ENCODE measurements at regions not wholly inside any gene's neighbourhood (a gene's known extent, or its start where the extent isn't known, plus 50 kb on each side); places are given as distances from the start of the nearest gene placed in this dataset.

DNA sequence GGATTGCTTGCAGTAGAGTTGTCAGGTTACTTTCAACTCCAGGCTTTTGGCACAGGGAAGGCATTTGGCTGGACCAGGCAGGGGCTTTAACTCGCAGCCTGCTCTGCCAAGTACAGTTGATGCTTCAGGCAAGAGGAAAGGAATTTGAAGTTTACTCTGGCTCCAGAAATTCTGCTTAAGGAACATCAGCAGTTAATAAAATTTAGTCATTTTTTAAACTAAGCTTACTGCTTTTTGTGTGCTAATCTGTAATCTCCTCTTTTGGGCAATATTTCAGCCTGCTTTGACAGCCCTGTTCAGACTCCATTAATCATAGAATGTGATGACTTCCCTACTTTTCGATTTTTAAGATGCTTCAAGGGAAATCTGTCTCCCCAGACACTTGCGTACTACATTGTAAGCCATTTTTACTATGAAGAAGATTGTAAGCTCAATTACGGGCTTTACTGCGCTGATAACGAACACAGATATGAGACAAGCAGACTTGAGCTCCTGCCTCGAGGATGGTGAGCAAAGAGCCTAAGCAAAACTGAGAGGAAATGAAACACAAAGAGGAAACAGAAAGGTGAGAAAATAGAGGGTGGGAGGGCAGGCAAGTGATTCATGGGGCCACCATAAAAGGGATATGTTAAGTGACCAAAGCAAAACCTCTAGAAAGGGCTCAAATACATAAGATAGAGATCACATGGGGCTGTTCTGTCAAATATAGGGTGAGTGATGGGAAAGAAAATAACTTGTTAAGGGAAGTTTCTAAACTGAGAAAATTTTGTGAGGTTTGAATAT, 76.6 kb upstream of the VAV3 start:
- in situ Hi-C loops (cut with MboI; ENCODE audit: low sequenced_read_pairs in 4 of 4) = no loop called here
- Histone ChIP-seq H3K27ac (no peak overlapping the region), H3K9me3 (no peaks in the 10 kb centered on the region), H3K4me3 (no peak overlapping the region), H3K4me1 (no peaks in the 10 kb centered on the region), H3K27me3 (no peaks in the 10 kb centered on the region), H3K36me3 (no peaks in the 10 kb centered on the region)
- DNase-seq = no peak
- intact Hi-C loops (cut with DNase I; ENCODE audit: low total_unique reads) = loop anchor here (10.0 kb wide), 1 partner anchor 47 kb away; no protein-coding TSS in a partner anchor
- no peak for ATAC-seq
- TF ChIP-seq, protein P1, sequence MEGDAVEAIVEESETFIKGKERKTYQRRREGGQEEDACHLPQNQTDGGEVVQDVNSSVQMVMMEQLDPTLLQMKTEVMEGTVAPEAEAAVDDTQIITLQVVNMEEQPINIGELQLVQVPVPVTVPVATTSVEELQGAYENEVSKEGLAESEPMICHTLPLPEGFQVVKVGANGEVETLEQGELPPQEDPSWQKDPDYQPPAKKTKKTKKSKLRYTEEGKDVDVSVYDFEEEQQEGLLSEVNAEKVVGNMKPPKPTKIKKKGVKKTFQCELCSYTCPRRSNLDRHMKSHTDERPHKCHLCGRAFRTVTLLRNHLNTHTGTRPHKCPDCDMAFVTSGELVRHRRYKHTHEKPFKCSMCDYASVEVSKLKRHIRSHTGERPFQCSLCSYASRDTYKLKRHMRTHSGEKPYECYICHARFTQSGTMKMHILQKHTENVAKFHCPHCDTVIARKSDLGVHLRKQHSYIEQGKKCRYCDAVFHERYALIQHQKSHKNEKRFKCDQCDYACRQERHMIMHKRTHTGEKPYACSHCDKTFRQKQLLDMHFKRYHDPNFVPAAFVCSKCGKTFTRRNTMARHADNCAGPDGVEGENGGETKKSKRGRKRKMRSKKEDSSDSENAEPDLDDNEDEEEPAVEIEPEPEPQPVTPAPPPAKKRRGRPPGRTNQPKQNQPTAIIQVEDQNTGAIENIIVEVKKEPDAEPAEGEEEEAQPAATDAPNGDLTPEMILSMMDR (IDR thresholded peaks at IDR 0.05 in 4 of 5, conservative IDR thresholded peaks at IDR 0.05 in 1 of 5) = no peak
- no peak for TF ChIP-seq POLR2A (IDR thresholded peaks at IDR 0.05)

GRCh38 chr1:108038653-108039236, 73.8 kb upstream of the VAV3 start:
- no peak overlapping the region for H3K27ac ChIP-seq

DNA sequence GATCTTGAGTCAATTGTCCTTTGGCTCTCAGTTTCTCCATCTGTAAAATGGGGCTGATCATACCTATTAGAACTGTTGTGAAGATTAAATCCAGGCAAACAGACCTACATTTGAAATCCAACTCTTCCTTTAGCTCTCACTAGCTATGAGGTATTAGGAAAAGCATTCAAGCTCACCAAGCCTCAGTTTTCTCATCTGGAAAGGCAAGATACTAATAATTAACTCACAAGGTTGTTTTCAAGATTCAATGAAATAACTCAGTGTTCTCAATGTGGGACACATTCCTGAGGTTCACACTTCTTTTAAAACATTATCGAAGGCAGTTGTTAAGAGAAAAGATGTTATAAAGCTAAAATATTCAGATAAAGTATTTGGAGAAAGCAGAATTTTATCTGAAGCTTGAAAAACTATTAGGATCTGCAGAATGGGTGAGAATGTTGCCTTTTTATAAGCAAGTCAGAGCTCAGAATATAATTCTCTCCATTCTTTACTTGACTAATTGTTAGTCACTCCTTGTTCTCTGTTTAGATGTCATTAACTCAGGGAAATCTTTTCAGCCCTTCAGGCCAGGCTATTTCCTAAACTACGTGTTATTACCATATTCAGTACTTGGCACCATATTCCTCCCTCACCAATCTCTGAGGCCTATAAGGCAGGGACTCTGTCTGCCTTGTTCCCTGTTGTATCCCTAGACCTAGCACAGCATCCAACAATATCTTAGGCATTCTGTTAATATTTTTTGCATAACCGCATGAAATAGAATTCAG, 72.0 kb upstream of the VAV3 start:
- TF ChIP-seq, protein P1 (IDR thresholded peaks at IDR 0.05 in 4 of 5, conservative IDR thresholded peaks at IDR 0.05 in 1 of 5) = no peak
- TF ChIP-seq POLR2A (IDR thresholded peaks at IDR 0.05) = no peak
- no peak for DNase-seq
- no peak for ATAC-seq
- Histone ChIP-seq H3K9me3 (no peaks in the 10 kb centered on the region), H3K27ac (no peak overlapping the region), H3K4me3 (no peak overlapping the region), H3K36me3 (no peaks in the 10 kb centered on the region), H3K27me3 (no peaks in the 10 kb centered on the region), H3K4me1 (no peaks in the 10 kb centered on the region)
- intact Hi-C loops (cut with DNase I; ENCODE audit: low total_unique reads) = no loop called here
- in situ Hi-C loops (cut with MboI; ENCODE audit: low sequenced_read_pairs in 4 of 4) = no loop called here

More at GRCh38 chr1:108038653-108039236, 73.8 kb upstream of the VAV3 start:
- no peaks in the 10 kb centered on the region for H3K36me3 ChIP-seq
- H3K9me3 ChIP-seq = no peaks in the 10 kb centered on the region
- H3K27me3 ChIP-seq = no peaks in the 10 kb centered on the region
- TF ChIP-seq, protein P1 (IDR thresholded peaks at IDR 0.05 in 4 of 5, conservative IDR thresholded peaks at IDR 0.05 in 1 of 5) = no peak
- no peak for TF ChIP-seq POLR2A (IDR thresholded peaks at IDR 0.05)
- in situ Hi-C loops (cut with MboI; ENCODE audit: low sequenced_read_pairs in 4 of 4) = no loop called here
- ATAC-seq = no peak
- intact Hi-C loops (cut with DNase I; ENCODE audit: low total_unique reads) = no loop called here
- H3K4me1 ChIP-seq = no peaks in the 10 kb centered on the region
- DNase-seq = no peak
- no peak overlapping the region for H3K4me3 ChIP-seq

DNA sequence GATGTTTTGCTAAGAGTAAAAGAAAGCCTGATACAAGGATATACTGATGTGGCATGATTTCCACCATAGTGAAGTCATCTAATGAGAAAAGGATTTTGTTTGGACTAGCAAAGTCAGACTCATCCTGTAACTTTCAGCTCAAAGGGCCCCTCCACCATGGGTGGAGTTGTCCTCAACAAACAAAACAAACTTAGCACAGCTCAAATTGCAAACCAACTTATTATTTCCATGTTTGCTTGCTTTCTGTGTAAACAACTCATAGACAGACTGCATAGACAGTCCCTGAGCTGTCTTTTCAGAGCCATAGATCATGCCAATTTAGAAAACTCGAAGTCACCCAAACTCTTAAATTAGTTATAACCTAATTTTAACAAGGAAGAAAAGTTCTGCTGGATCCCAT, 69.4 kb upstream of the VAV3 start:
- H3K27me3 ChIP-seq = no peaks in the 10 kb centered on the region
- intact Hi-C loops (cut with DNase I; ENCODE audit: low total_unique reads) (no loop called here), in situ Hi-C loops (cut with MboI; ENCODE audit: low sequenced_read_pairs in 4 of 4) (no loop called here)
- H3K36me3 ChIP-seq = no peaks in the 10 kb centered on the region
- no peak overlapping the region for H3K27ac ChIP-seq
- H3K9me3 ChIP-seq = no peaks in the 10 kb centered on the region
- no peak for ATAC-seq
- no peak overlapping the region for H3K4me3 ChIP-seq
- no peak for TF ChIP-seq POLR2A (IDR thresholded peaks at IDR 0.05)
- TF ChIP-seq, protein P1 (IDR thresholded peaks at IDR 0.05 in 4 of 5, conservative IDR thresholded peaks at IDR 0.05 in 1 of 5) = no peak
- H3K4me1 ChIP-seq = no peaks in the 10 kb centered on the region
- no peak for DNase-seq
